ENCODE measurements at regions not wholly inside any gene's neighbourhood (a gene's known extent, or its start where the extent isn't known, plus 50 kb on each side); places are given as distances from the start of the nearest gene placed in this dataset.

- intact Hi-C loops (cut with micrococcal nuclease), result no loop called here
- TF ChIP-seq, protein P1, sequence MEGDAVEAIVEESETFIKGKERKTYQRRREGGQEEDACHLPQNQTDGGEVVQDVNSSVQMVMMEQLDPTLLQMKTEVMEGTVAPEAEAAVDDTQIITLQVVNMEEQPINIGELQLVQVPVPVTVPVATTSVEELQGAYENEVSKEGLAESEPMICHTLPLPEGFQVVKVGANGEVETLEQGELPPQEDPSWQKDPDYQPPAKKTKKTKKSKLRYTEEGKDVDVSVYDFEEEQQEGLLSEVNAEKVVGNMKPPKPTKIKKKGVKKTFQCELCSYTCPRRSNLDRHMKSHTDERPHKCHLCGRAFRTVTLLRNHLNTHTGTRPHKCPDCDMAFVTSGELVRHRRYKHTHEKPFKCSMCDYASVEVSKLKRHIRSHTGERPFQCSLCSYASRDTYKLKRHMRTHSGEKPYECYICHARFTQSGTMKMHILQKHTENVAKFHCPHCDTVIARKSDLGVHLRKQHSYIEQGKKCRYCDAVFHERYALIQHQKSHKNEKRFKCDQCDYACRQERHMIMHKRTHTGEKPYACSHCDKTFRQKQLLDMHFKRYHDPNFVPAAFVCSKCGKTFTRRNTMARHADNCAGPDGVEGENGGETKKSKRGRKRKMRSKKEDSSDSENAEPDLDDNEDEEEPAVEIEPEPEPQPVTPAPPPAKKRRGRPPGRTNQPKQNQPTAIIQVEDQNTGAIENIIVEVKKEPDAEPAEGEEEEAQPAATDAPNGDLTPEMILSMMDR (IDR thresholded peaks at IDR 0.05; ENCODE audit: extremely low read depth in 1 of 2, insufficient read depth in 1 of 2, low read depth in 1 of 2, low read length in 2 of 2), result no peak
- no peak for TF ChIP-seq POLR2AphosphoS5 (IDR thresholded peaks at IDR 0.05; ENCODE audit: insufficient read depth, low read depth, low read length)
- TF ChIP-seq JUN (IDR thresholded peaks at IDR 0.05; ENCODE audit: borderline replicate concordance, insufficient read depth, insufficient read length, low read depth), result no peak
- TF ChIP-seq EZH2 (IDR thresholded peaks at IDR 0.05; ENCODE audit: borderline replicate concordance, low read depth, low read length, severe bottlenecking), result no peak
- no peak for TF ChIP-seq GATA2 (IDR thresholded peaks at IDR 0.05; ENCODE audit: insufficient read depth, insufficient read length, low read depth, low read length)
- no peak for TF ChIP-seq POLR2A (IDR thresholded peaks at IDR 0.05; ENCODE audit: low read depth, low read length)
- no peak for TF ChIP-seq MYC (IDR thresholded peaks at IDR 0.05; ENCODE audit: low read depth, low read length)
- no peak for TF ChIP-seq FOS (IDR thresholded peaks at IDR 0.05; ENCODE audit: borderline replicate concordance, insufficient read depth, low read length)
- no peak overlapping the region for H3K4me3 ChIP-seq (replicated peaks in 1 of 3; ENCODE audit: insufficient read depth in 1 of 3, low read depth in 1 of 3, low read length in 3 of 3)
- H3K79me2 ChIP-seq (ENCODE audit: control insufficient read depth, insufficient read depth, low read length), result no peaks in the 10 kb centered on the region
- dilution Hi-C loops (cut with MboI; ENCODE audit: extremely low pct_ligation_motif_present, low sequenced_read_pairs), result no loop called here
- CTCF ChIA-PET, result no interaction called here
- FAIRE-seq (no peak), DNase-seq (ENCODE audit: low read depth, low spot score) (no peak)
- H3K9ac ChIP-seq (replicated peaks; ENCODE audit: extremely low read depth, insufficient read depth, low read length), result no peak overlapping the region
- no peaks in the 10 kb centered on the region for H4K20me1 ChIP-seq (replicated peaks; ENCODE audit: control insufficient read depth, extremely low read depth, insufficient read depth, low read length)
- no peak overlapping the region for H3K27ac ChIP-seq (ENCODE audit: insufficient read depth, low read depth, low read length)
- H3K27me3 ChIP-seq (ENCODE audit: control insufficient read depth in 2 of 2, insufficient read depth in 2 of 2, low read length in 2 of 2), result no peaks in the 10 kb centered on the region
- H3K36me3 ChIP-seq (ENCODE audit: control insufficient read depth in 2 of 2, extremely low read depth in 1 of 2, insufficient read depth in 2 of 2, low read length in 2 of 2), result no peaks in the 10 kb centered on the region
- H2AFZ ChIP-seq (ENCODE audit: low read depth, low read length), result no peak overlapping the region
- H3K4me2 ChIP-seq (ENCODE audit: insufficient read depth, low read length), result no peak overlapping the region
- H3K4me1 ChIP-seq (ENCODE audit: control insufficient read depth, extremely low read depth, insufficient read depth, low read length), result peaks cover 3% of the 10 kb centered on the region
- H3K9me3 ChIP-seq (replicated peaks; ENCODE audit: control insufficient read depth, insufficient read depth, low read length), result no peaks in the 10 kb centered on the region
- no TSS peak for BruUV-seq (replicated peaks)
- no peaks in the 10 kb centered on the region for H3K9me1 ChIP-seq (replicated peaks; ENCODE audit: control insufficient read depth, extremely low read depth, insufficient read depth, low read length)
- POLR2A ChIA-PET, result no interaction called here
These were observed 108.7 kb upstream of the PRICKLE1 start for GRCh38 chr12:42698213-42698612.

Measured in endothelial cell of umbilical vein (primary cell).